ENCODE measurements at regions not wholly inside any gene's neighbourhood (a gene's known extent, or its start where the extent isn't known, plus 50 kb on each side); places are given as distances from the start of the nearest gene placed in this dataset.

GRCh38 chr16:59116744-59117143 is 382.6 kb upstream of the GOT2 start:
- TF ChIP-seq GATA2 (CRISPR knock-in tag; IDR thresholded peaks at IDR 0.05) (no peak), TEAD4 (IDR thresholded peaks at IDR 0.05; ENCODE audit: borderline replicate concordance, insufficient read depth) (no peak), FOSL2 (IDR thresholded peaks at IDR 0.05; ENCODE audit: borderline replicate concordance, low read depth) (no peak), RAD21 (IDR thresholded peaks at IDR 0.05; ENCODE audit: low read length) (no peak), CTCF (IDR thresholded peaks at IDR 0.05) (no peak), MXI1 (IDR thresholded peaks at IDR 0.05; ENCODE audit: low read depth, low read length) (no peak), CHD2 (IDR thresholded peaks at IDR 0.05; ENCODE audit: low read length, partially characterized antibody) (no peak), YY1 (IDR thresholded peaks at IDR 0.05; ENCODE audit: low read depth) (no peak), RCOR1 (IDR thresholded peaks at IDR 0.05; ENCODE audit: low read length) (no peak), MAX (IDR thresholded peaks at IDR 0.05; ENCODE audit: low read depth) (no peak)

All from SK-N-SH (cell line).